HEK293 (cell line): ENCODE measurements at regions not wholly inside any gene's neighbourhood (a gene's known extent, or its start where the extent isn't known, plus 50 kb on each side); places are given as distances from the start of the nearest gene placed in this dataset.

Experiments
- CTCF ChIA-PET: fragments of 350-600 bp; formaldehyde crosslinking; extraction: SDS; loops from one replicate; lab custom pipeline; 2021; ENCODE audit warnings: antibody characterized with exemption; lab: Yijun Ruan, JAX
- POLR2A ChIA-PET: fragments of 300-600 bp; formaldehyde crosslinking; extraction: SDS; loops from one replicate; lab custom pipeline; 2020; ENCODE audit warnings: antibody characterized with exemption, inconsistent platforms; lab: Yijun Ruan, JAX
- H3K27ac ChIP-seq: fragments of 200-500 bp; sonication (Bioruptor generic); 2 replicates; pipeline ENCODE4 v1.5.1; 2014; ENCODE audit warnings: low read depth, low read length, control low read depth, inconsistent platforms; ENCODE audit errors: extremely low read depth
- H3K36me3 ChIP-seq, 2 experiments: fragments of 200-500 bp in 1 of 2; sonication (Bioruptor generic) in 1 of 2; 1 replicate in 1 of 2; 2 replicates in 1 of 2; pipeline ENCODE4 v1.5.1; 2014 to 2017; ENCODE audit warnings: inconsistent platforms in 2 of 2, low read length in 2 of 2; ENCODE audit not compliant: control insufficient read depth in 2 of 2, insufficient read depth in 1 of 2
- H3K4me1 ChIP-seq: fragments of 200-500 bp; sonication (Bioruptor generic); 2 replicates; pipeline ENCODE4 v1.5.1; 2014; ENCODE audit warnings: mild to moderate bottlenecking, low read length, inconsistent platforms; ENCODE audit not compliant: control insufficient read depth, insufficient read depth
- H3K4me3 ChIP-seq: 2 replicates; pipeline ENCODE4 v1.5.1; 2011; ENCODE audit warnings: low read depth, mild to moderate bottlenecking, control low read depth, low read length, moderate library complexity
- H3K9me3 ChIP-seq: fragments of 200-500 bp; sonication (Bioruptor generic); 2 replicates; pipeline ENCODE4 v1.5.1; 2014; ENCODE audit warnings: low read depth, low read length, inconsistent platforms; ENCODE audit not compliant: control insufficient read depth, insufficient read depth
- GLI4 ChIP-seq: fragments of 450-650 bp; formaldehyde crosslinking; IDR thresholded peaks from 2 replicates; pipeline ENCODE4 v1.5.1; 2016; ENCODE audit warnings: missing biosample characterization, missing genetic modification characterization
- HOXA7 ChIP-seq: sonication (generic); formaldehyde crosslinking; IDR thresholded peaks from 2 replicates; pipeline ENCODE4 v1.8.1; 2022; ENCODE audit warnings: missing genetic modification reagents, borderline replicate concordance
- KLF1 ChIP-seq: fragments of 450-650 bp; formaldehyde crosslinking; IDR thresholded peaks from 2 replicates; pipeline ENCODE4 v1.5.1; 2016; ENCODE audit warnings: missing biosample characterization, missing genetic modification characterization
- PBX3 ChIP-seq: sonication (generic); formaldehyde crosslinking; IDR thresholded peaks from 2 replicates; pipeline ENCODE4 v1.8.1; 2022; ENCODE audit warnings: mild to moderate bottlenecking, moderate library complexity, missing genetic modification reagents
- YY1 ChIP-seq: fragments of 450-650 bp; formaldehyde crosslinking; IDR thresholded peaks from 2 replicates; pipeline ENCODE4 v1.5.1; 2018; ENCODE audit warnings: missing biosample characterization, missing genetic modification characterization
- ZBTB1 ChIP-seq: fragments of 450-650 bp; formaldehyde crosslinking; IDR thresholded peaks from 2 replicates; pipeline ENCODE4 v1.5.1; 2016; ENCODE audit warnings: missing biosample characterization, missing genetic modification characterization
- ZEB2 ChIP-seq: fragments of 450-650 bp; formaldehyde crosslinking; IDR thresholded peaks from 2 replicates; pipeline ENCODE4 v1.5.1; 2016; ENCODE audit warnings: missing biosample characterization, missing genetic modification characterization
- ZNF121 ChIP-seq: fragments of 450-650 bp; formaldehyde crosslinking; IDR thresholded peaks from 2 replicates; pipeline ENCODE4 v1.5.1; 2016; ENCODE audit warnings: missing biosample characterization, missing genetic modification characterization
- ZNF155 ChIP-seq: fragments of 450-650 bp; formaldehyde crosslinking; IDR thresholded peaks from 2 replicates; pipeline ENCODE4 v1.5.1; 2016; ENCODE audit warnings: missing biosample characterization, missing genetic modification characterization
- ZNF239 ChIP-seq: fragments of 450-650 bp; formaldehyde crosslinking; IDR thresholded peaks from 2 replicates; pipeline ENCODE4 v1.5.1; 2016; ENCODE audit warnings: missing biosample characterization, missing genetic modification characterization
- ZNF292 ChIP-seq: fragments of 450-650 bp; formaldehyde crosslinking; IDR thresholded peaks from 2 replicates; pipeline ENCODE4 v1.5.1; 2016; ENCODE audit warnings: low read depth, missing biosample characterization, missing genetic modification characterization, borderline replicate concordance
- ZNF404 ChIP-seq: fragments of 450-650 bp; formaldehyde crosslinking; IDR thresholded peaks from 2 replicates; pipeline ENCODE4 v1.5.1; 2017; ENCODE audit warnings: missing biosample characterization, missing genetic modification characterization
- ZNF510 ChIP-seq: fragments of 450-650 bp; formaldehyde crosslinking; IDR thresholded peaks from 2 replicates; pipeline ENCODE4 v1.5.1; 2018; ENCODE audit warnings: mild to moderate bottlenecking, missing genetic modification characterization, missing biosample characterization; ENCODE audit not compliant: insufficient replicate concordance
- ZNF530 ChIP-seq: fragments of 450-650 bp; formaldehyde crosslinking; IDR thresholded peaks from 2 replicates; pipeline ENCODE4 v1.5.1; 2016; ENCODE audit warnings: low read depth, missing biosample characterization, missing genetic modification characterization
- ZNF555 ChIP-seq: fragments of 450-650 bp; formaldehyde crosslinking; conservative IDR thresholded peaks from 2 replicates; pipeline ENCODE4 v1.5.1; 2017; ENCODE audit warnings: missing biosample characterization, mild to moderate bottlenecking, missing genetic modification characterization, inconsistent platforms
- ZNF571 ChIP-seq: fragments of 450-650 bp; formaldehyde crosslinking; IDR thresholded peaks from 2 replicates; pipeline ENCODE4 v1.5.0; 2017; ENCODE audit warnings: missing biosample characterization, missing genetic modification characterization
- ZNF768 ChIP-seq: fragments of 450-650 bp; formaldehyde crosslinking; IDR thresholded peaks from 2 replicates; pipeline ENCODE4 v1.5.1; 2018; ENCODE audit warnings: missing biosample characterization, mild to moderate bottlenecking, missing genetic modification characterization
- ZNF830 ChIP-seq: fragments of 450-650 bp; IDR thresholded peaks from 2 replicates; pipeline ENCODE4 v1.5.0; 2018; ENCODE audit warnings: missing biosample characterization, missing genetic modification characterization, low read depth, mild to moderate bottlenecking, moderate library complexity
- TF ChIP-seq, protein P1 (sequence below): fragments of 450-650 bp; formaldehyde crosslinking; IDR thresholded peaks from 2 replicates; pipeline ENCODE4 v1.5.1; 2016; ENCODE audit warnings: missing biosample characterization, missing genetic modification characterization
- TF ChIP-seq, protein P2 (sequence below): fragments of 450-650 bp; formaldehyde crosslinking; IDR thresholded peaks from 2 replicates; pipeline ENCODE4 v1.5.1; 2016; ENCODE audit warnings: missing biosample characterization, missing genetic modification characterization
- TF ChIP-seq, protein P3 (sequence below): fragments of 450-650 bp; formaldehyde crosslinking; IDR thresholded peaks from 2 replicates; pipeline ENCODE4 v1.5.1; 2016; ENCODE audit warnings: missing biosample characterization, missing genetic modification characterization, borderline replicate concordance

GRCh38 chr5:162497455-162497854 is 429.9 kb downstream of the GABRG2 start:
- POLR2A ChIA-PET = no interaction called here
- CTCF ChIA-PET = no interaction called here
- Histone ChIP-seq H3K4me3 (no peak overlapping the region), H3K27ac (no peak overlapping the region), H3K9me3 (no peaks in the 10 kb centered on the region), H3K36me3 (no peaks in the 10 kb centered on the region), H3K4me1 (no peaks in the 10 kb centered on the region)
- TF ChIP-seq ZNF510 (tag by site-specific recombination) (no peak), ZNF239 (tag by site-specific recombination) (no peak)

GRCh38 chr5:162502780-162503179 is 435.2 kb downstream of the GABRG2 start:
- Histone ChIP-seq H3K4me3 (no peak overlapping the region), H3K27ac (no peak overlapping the region), H3K4me1 (no peaks in the 10 kb centered on the region), H3K9me3 (no peaks in the 10 kb centered on the region)
- TF ChIP-seq, protein P1, sequence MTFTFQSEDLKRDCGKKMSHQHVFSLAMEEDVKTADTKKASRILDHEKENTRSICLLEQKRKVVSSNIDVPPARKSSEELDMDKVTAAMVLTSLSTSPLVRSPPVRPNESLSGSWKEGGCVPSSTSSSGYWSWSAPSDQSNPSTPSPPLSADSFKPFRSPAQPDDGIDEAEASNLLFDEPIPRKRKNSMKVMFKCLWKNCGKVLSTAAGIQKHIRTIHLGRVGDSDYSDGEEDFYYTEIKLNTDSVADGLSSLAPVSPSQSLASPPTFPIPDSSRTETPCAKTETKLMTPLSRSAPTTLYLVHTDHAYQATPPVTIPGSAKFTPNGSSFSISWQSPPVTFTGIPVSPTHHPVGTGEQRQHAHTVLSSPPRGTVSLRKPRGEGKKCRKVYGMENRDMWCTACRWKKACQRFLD (tag by site-specific recombination) = no peak
- TF ChIP-seq HOXA7 (CRISPR knock-in tag) = no peak
- TF ChIP-seq PBX3 (CRISPR knock-in tag) = no peak
- TF ChIP-seq ZBTB1 (tag by site-specific recombination) = no peak
- TF ChIP-seq KLF1 (tag by site-specific recombination) = no peak
- no peak for TF ChIP-seq ZNF768 (tag by site-specific recombination)
- TF ChIP-seq ZNF530 (tag by site-specific recombination) = no peak
- TF ChIP-seq, protein P2, sequence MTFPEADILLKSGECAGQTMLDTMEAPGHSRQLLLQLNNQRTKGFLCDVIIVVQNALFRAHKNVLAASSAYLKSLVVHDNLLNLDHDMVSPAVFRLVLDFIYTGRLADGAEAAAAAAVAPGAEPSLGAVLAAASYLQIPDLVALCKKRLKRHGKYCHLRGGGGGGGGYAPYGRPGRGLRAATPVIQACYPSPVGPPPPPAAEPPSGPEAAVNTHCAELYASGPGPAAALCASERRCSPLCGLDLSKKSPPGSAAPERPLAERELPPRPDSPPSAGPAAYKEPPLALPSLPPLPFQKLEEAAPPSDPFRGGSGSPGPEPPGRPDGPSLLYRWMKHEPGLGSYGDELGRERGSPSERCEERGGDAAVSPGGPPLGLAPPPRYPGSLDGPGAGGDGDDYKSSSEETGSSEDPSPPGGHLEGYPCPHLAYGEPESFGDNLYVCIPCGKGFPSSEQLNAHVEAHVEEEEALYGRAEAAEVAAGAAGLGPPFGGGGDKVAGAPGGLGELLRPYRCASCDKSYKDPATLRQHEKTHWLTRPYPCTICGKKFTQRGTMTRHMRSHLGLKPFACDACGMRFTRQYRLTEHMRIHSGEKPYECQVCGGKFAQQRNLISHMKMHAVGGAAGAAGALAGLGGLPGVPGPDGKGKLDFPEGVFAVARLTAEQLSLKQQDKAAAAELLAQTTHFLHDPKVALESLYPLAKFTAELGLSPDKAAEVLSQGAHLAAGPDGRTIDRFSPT (tag by site-specific recombination) = no peak
- no peak for TF ChIP-seq ZNF404 (tag by site-specific recombination)
- TF ChIP-seq ZNF121 (tag by site-specific recombination) = no peak
- no peak for TF ChIP-seq YY1 (tag by site-specific recombination)
- no peak for TF ChIP-seq GLI4 (tag by site-specific recombination)
- TF ChIP-seq ZNF292 = no peak
- no peak for TF ChIP-seq ZEB2 (tag by site-specific recombination)
- TF ChIP-seq, protein P3, sequence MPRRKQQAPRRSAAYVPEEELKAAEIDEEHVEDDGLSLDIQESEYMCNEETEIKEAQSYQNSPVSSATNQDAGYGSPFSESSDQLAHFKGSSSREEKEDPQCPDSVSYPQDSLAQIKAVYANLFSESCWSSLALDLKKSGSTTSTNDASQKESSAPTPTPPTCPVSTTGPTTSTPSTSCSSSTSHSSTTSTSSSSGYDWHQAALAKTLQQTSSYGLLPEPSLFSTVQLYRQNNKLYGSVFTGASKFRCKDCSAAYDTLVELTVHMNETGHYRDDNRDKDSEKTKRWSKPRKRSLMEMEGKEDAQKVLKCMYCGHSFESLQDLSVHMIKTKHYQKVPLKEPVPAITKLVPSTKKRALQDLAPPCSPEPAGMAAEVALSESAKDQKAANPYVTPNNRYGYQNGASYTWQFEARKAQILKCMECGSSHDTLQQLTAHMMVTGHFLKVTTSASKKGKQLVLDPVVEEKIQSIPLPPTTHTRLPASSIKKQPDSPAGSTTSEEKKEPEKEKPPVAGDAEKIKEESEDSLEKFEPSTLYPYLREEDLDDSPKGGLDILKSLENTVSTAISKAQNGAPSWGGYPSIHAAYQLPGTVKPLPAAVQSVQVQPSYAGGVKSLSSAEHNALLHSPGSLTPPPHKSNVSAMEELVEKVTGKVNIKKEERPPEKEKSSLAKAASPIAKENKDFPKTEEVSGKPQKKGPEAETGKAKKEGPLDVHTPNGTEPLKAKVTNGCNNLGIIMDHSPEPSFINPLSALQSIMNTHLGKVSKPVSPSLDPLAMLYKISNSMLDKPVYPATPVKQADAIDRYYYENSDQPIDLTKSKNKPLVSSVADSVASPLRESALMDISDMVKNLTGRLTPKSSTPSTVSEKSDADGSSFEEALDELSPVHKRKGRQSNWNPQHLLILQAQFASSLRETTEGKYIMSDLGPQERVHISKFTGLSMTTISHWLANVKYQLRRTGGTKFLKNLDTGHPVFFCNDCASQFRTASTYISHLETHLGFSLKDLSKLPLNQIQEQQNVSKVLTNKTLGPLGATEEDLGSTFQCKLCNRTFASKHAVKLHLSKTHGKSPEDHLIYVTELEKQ = no peak
- TF ChIP-seq ZNF155 (tag by site-specific recombination) = no peak
- TF ChIP-seq ZNF830 (tag by site-specific recombination) = no peak
- TF ChIP-seq ZNF571 = no peak
- no peak for TF ChIP-seq ZNF555 (tag by site-specific recombination)
- TF ChIP-seq, all 188 proteins: peak for 0
- H3K36me3 ChIP-seq = no peaks in the 10 kb centered on the region
- CTCF ChIA-PET = no interaction called here
- POLR2A ChIA-PET = no interaction called here
